ENCODE measurements at regions not wholly inside any gene's neighbourhood (a gene's known extent, or its start where the extent isn't known, plus 50 kb on each side); places are given as distances from the start of the nearest gene placed in this dataset.

- peak; percentile 1 for TF ChIP-seq CTCF (IDR thresholded peaks at IDR 0.05; ENCODE audit: control insufficient read depth, insufficient read depth, low read depth, low read length, missing control alignments)
- no peak overlapping the region for H3K4me3 ChIP-seq (ENCODE audit: control insufficient read depth, low read depth, low read length)
- DNase-seq (ENCODE audit: low read depth) = no peak
These were observed 111.0 kb downstream of the MINAR1 start for GRCh38 chr15:79543097-79543496.

GRCh38 chr15:79549196-79549595 lies 117.1 kb downstream of the MINAR1 start:
- no peak for DNase-seq (ENCODE audit: low read depth)
- no peak for TF ChIP-seq CTCF (IDR thresholded peaks at IDR 0.05; ENCODE audit: control insufficient read depth, insufficient read depth, low read depth, low read length, missing control alignments)
- H3K4me3 ChIP-seq (ENCODE audit: control insufficient read depth, low read depth, low read length) = no peak overlapping the region

GRCh38 chr15:79560384-79560783 lies 128.2 kb downstream of the MINAR1 start:
- TF ChIP-seq CTCF (IDR thresholded peaks at IDR 0.05; ENCODE audit: control insufficient read depth, insufficient read depth, low read depth, low read length, missing control alignments) = no peak
- no peak overlapping the region for H3K4me3 ChIP-seq (ENCODE audit: control insufficient read depth, low read depth, low read length)
- DNase-seq (ENCODE audit: low read depth) = no peak

- H3K4me3 ChIP-seq (ENCODE audit: control insufficient read depth, low read depth, low read length) = no peak overlapping the region
- TF ChIP-seq CTCF (IDR thresholded peaks at IDR 0.05; ENCODE audit: control insufficient read depth, insufficient read depth, low read depth, low read length, missing control alignments) = no peak
- no peak for DNase-seq (ENCODE audit: low read depth)
These were observed 129.8 kb downstream of the MINAR1 start for GRCh38 chr15:79561982-79562381.

- DNase-seq (ENCODE audit: low read depth) = no peak
- no peak for TF ChIP-seq CTCF (IDR thresholded peaks at IDR 0.05; ENCODE audit: control insufficient read depth, insufficient read depth, low read depth, low read length, missing control alignments)
- H3K4me3 ChIP-seq (ENCODE audit: control insufficient read depth, low read depth, low read length) = no peak overlapping the region
These were observed 130.3 kb downstream of the MINAR1 start for GRCh38 chr15:79562403-79562815.

GRCh38 chr15:79562899-79563298 lies 130.8 kb downstream of the MINAR1 start:
- DNase-seq (ENCODE audit: low read depth) = no peak
- H3K4me3 ChIP-seq (ENCODE audit: control insufficient read depth, low read depth, low read length) = no peak overlapping the region
- TF ChIP-seq CTCF (IDR thresholded peaks at IDR 0.05; ENCODE audit: control insufficient read depth, insufficient read depth, low read depth, low read length, missing control alignments) = no peak

GRCh38 chr15:79570004-79570403 lies 137.9 kb downstream of the MINAR1 start:
- no peak overlapping the region for H3K4me3 ChIP-seq (ENCODE audit: control insufficient read depth, low read depth, low read length)
- DNase-seq (ENCODE audit: low read depth) = no peak
- TF ChIP-seq CTCF (IDR thresholded peaks at IDR 0.05; ENCODE audit: control insufficient read depth, insufficient read depth, low read depth, low read length, missing control alignments) = no peak
